Ishikawa (cell line): ENCODE measurements at regions not wholly inside any gene's neighbourhood (a gene's known extent, or its start where the extent isn't known, plus 50 kb on each side); places are given as distances from the start of the nearest gene placed in this dataset.

ENCODE experiments used
- CEBPB ChIP-seq: IDR thresholded peaks from 2 replicates; pipeline ENCODE4 v1.6.1; 2012
- CREB1 ChIP-seq: IDR thresholded peaks from 2 replicates; pipeline ENCODE4 v1.6.1; 2012; ENCODE audit warnings: low read depth
- EGR1 ChIP-seq: IDR thresholded peaks from 2 replicates; pipeline ENCODE4 v1.6.1; 2012
- EP300 ChIP-seq: IDR thresholded peaks from 2 replicates; pipeline ENCODE4 v1.6.1; 2012; ENCODE audit warnings: borderline replicate concordance
- FOXM1 ChIP-seq: IDR thresholded peaks from 2 replicates; pipeline ENCODE4 v1.6.1; 2012; ENCODE audit warnings: low read depth, borderline replicate concordance
- RAD21 ChIP-seq: IDR thresholded peaks from 2 replicates; pipeline ENCODE4 v1.6.1; 2012; ENCODE audit warnings: low read depth
- REST ChIP-seq: IDR thresholded peaks from 2 replicates; pipeline ENCODE4 v1.6.1; 2012; ENCODE audit warnings: low read depth, mild to moderate bottlenecking
- TAF1 ChIP-seq: IDR thresholded peaks from 2 replicates; pipeline ENCODE4 v1.6.1; 2012; ENCODE audit warnings: low read depth, mild to moderate bottlenecking
- TCF12 ChIP-seq: IDR thresholded peaks from 2 replicates; pipeline ENCODE4 v1.6.1; 2012; ENCODE audit warnings: low read depth
- TEAD4 ChIP-seq: IDR thresholded peaks from 2 replicates; pipeline ENCODE4 v1.6.1; 2012
- USF1 ChIP-seq: IDR thresholded peaks from 2 replicates; pipeline ENCODE4 v1.6.1; 2012

GRCh38 chr9:30244877-30245276 lies 2139.6 kb upstream of the ACO1 start:
- TF ChIP-seq CEBPB (no peak), TCF12 (no peak), USF1 (no peak), CREB1 (no peak), EP300 (no peak), TEAD4 (no peak), REST (no peak), TAF1 (no peak), RAD21 (no peak), FOXM1 (no peak), EGR1 (no peak)
